ENCODE measurements at regions not wholly inside any gene's neighbourhood (a gene's known extent, or its start where the extent isn't known, plus 50 kb on each side); places are given as distances from the start of the nearest gene placed in this dataset.

- Histone ChIP-seq H3K27ac (ENCODE audit: low read length) (no peak overlapping the region), H3K4me3 (ENCODE audit: low read depth in 1 of 2, low read length in 2 of 2) (no peak overlapping the region), H2AFZ (ENCODE audit: low read depth, low read length) (no peak overlapping the region), H4K20me1 (ENCODE audit: insufficient read depth, low read length) (no peaks in the 10 kb centered on the region), H3K36me3 (ENCODE audit: insufficient read depth, low read length) (no peaks in the 10 kb centered on the region), H3K27me3 (ENCODE audit: insufficient read depth, low read length, poor library complexity) (no peaks in the 10 kb centered on the region), H3K4me2 (ENCODE audit: insufficient read depth, low read length) (no peak overlapping the region), H3K79me2 (ENCODE audit: insufficient read depth, low read length) (no peaks in the 10 kb centered on the region), H3K4me1 (ENCODE audit: insufficient read depth, low read length) (no peaks in the 10 kb centered on the region), H3K9me3 (ENCODE audit: insufficient read depth, low read length, severe bottlenecking) (no peaks in the 10 kb centered on the region), H3K9ac (ENCODE audit: low read depth, low read length) (no peak overlapping the region)
- DNase-seq (no peak), ATAC-seq (ENCODE audit: insufficient read depth, low read depth) (no peak)
- TF ChIP-seq EZH2 (IDR thresholded peaks at IDR 0.05; ENCODE audit: borderline replicate concordance, low read depth, low read length, severe bottlenecking) (no peak), CTCF (IDR thresholded peaks at IDR 0.05; ENCODE audit: borderline replicate concordance, extremely low read depth, low read length, poor library complexity, severe bottlenecking) (no peak)
Observed at GRCh38 chr4:110751183-110751582, 128.3 kb upstream of the PITX2 start.

DNA sequence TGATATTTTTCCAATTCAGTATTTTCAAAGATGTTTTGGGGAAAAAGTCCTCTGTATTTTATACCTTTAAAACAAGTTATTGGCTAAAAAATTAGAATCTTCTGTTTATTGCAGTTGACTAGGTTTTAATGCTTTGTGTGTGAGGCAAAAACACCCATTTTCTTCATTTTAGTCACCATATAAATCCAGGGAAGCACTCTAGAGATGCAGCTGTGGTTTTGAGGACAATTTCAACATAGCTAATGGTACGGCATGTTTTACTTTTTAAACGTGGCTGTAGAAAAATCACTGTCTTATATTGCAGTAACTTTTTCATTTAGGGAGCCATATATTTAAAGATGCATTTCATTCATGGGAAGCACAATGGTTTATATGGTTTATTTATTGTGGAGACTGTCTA lies 129.1 kb upstream of the PITX2 start:
- no peaks in the 10 kb centered on the region for H3K27me3 ChIP-seq (ENCODE audit: insufficient read depth, low read length, poor library complexity)
- DNase-seq (no peak), ATAC-seq (ENCODE audit: insufficient read depth, low read depth) (no peak)
- H3K4me2 ChIP-seq (ENCODE audit: insufficient read depth, low read length), result no peak overlapping the region
- no peaks in the 10 kb centered on the region for H3K79me2 ChIP-seq (ENCODE audit: insufficient read depth, low read length)
- H3K36me3 ChIP-seq (ENCODE audit: insufficient read depth, low read length), result no peaks in the 10 kb centered on the region
- no peak overlapping the region for H3K9ac ChIP-seq (ENCODE audit: low read depth, low read length)
- H4K20me1 ChIP-seq (ENCODE audit: insufficient read depth, low read length), result no peaks in the 10 kb centered on the region
- H3K9me3 ChIP-seq (ENCODE audit: insufficient read depth, low read length, severe bottlenecking), result no peaks in the 10 kb centered on the region
- TF ChIP-seq CTCF (IDR thresholded peaks at IDR 0.05; ENCODE audit: borderline replicate concordance, extremely low read depth, low read length, poor library complexity, severe bottlenecking), result no peak
- TF ChIP-seq EZH2 (IDR thresholded peaks at IDR 0.05; ENCODE audit: borderline replicate concordance, low read depth, low read length, severe bottlenecking), result no peak
- H2AFZ ChIP-seq (ENCODE audit: low read depth, low read length), result no peak overlapping the region
- H3K4me1 ChIP-seq (ENCODE audit: insufficient read depth, low read length), result no peaks in the 10 kb centered on the region
- no peak overlapping the region for H3K4me3 ChIP-seq (ENCODE audit: low read depth in 1 of 2, low read length in 2 of 2)
- no peak overlapping the region for H3K27ac ChIP-seq (ENCODE audit: low read length)

- no peak overlapping the region for H3K4me2 ChIP-seq (ENCODE audit: insufficient read depth, low read length)
- H3K9ac ChIP-seq (ENCODE audit: low read depth, low read length), result no peak overlapping the region
- no peaks in the 10 kb centered on the region for H3K9me3 ChIP-seq (ENCODE audit: insufficient read depth, low read length, severe bottlenecking)
- H3K36me3 ChIP-seq (ENCODE audit: insufficient read depth, low read length), result no peaks in the 10 kb centered on the region
- H3K27ac ChIP-seq (ENCODE audit: low read length), result no peak overlapping the region
- no peaks in the 10 kb centered on the region for H3K4me1 ChIP-seq (ENCODE audit: insufficient read depth, low read length)
- H3K27me3 ChIP-seq (ENCODE audit: insufficient read depth, low read length, poor library complexity), result no peaks in the 10 kb centered on the region
- TF ChIP-seq CTCF (IDR thresholded peaks at IDR 0.05; ENCODE audit: borderline replicate concordance, extremely low read depth, low read length, poor library complexity, severe bottlenecking), result no peak
- TF ChIP-seq EZH2 (IDR thresholded peaks at IDR 0.05; ENCODE audit: borderline replicate concordance, low read depth, low read length, severe bottlenecking), result no peak
- ATAC-seq (ENCODE audit: insufficient read depth, low read depth) (no peak), DNase-seq (no peak)
- H3K4me3 ChIP-seq (ENCODE audit: low read depth in 1 of 2, low read length in 2 of 2), result no peak overlapping the region
- H4K20me1 ChIP-seq (ENCODE audit: insufficient read depth, low read length), result no peaks in the 10 kb centered on the region
- no peaks in the 10 kb centered on the region for H3K79me2 ChIP-seq (ENCODE audit: insufficient read depth, low read length)
- H2AFZ ChIP-seq (ENCODE audit: low read depth, low read length), result no peak overlapping the region
Observed at GRCh38 chr4:110753466-110753865, 130.6 kb upstream of the PITX2 start.

DNA sequence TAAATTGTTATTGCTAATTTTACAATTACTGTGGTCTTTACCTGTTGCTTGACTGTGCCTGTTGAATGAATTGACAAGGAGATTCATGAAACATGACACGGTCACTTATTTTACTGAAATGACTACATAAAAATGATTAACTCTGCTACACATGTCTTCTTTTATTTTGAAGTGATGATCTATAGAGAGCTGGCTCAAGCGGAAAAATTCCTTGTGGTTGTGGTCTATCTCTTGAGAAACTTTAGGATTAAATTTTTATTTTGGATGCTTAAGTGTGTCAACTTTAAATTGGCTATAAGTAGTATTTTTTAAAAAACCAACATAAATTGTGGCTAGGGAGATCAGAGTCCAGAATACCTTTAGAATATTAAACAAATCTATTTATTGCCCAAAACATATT lies 131.8 kb upstream of the PITX2 start:
- no peaks in the 10 kb centered on the region for H3K79me2 ChIP-seq (ENCODE audit: insufficient read depth, low read length)
- no peaks in the 10 kb centered on the region for H3K36me3 ChIP-seq (ENCODE audit: insufficient read depth, low read length)
- no peak overlapping the region for H3K4me2 ChIP-seq (ENCODE audit: insufficient read depth, low read length)
- TF ChIP-seq EZH2 (IDR thresholded peaks at IDR 0.05; ENCODE audit: borderline replicate concordance, low read depth, low read length, severe bottlenecking) (no peak), CTCF (IDR thresholded peaks at IDR 0.05; ENCODE audit: borderline replicate concordance, extremely low read depth, low read length, poor library complexity, severe bottlenecking) (no peak)
- H2AFZ ChIP-seq (ENCODE audit: low read depth, low read length), result no peak overlapping the region
- H4K20me1 ChIP-seq (ENCODE audit: insufficient read depth, low read length), result no peaks in the 10 kb centered on the region
- DNase-seq (no peak), ATAC-seq (ENCODE audit: insufficient read depth, low read depth) (no peak)
- H3K4me3 ChIP-seq (ENCODE audit: low read depth in 1 of 2, low read length in 2 of 2), result no peak overlapping the region
- H3K27me3 ChIP-seq (ENCODE audit: insufficient read depth, low read length, poor library complexity), result no peaks in the 10 kb centered on the region
- H3K9me3 ChIP-seq (ENCODE audit: insufficient read depth, low read length, severe bottlenecking), result no peaks in the 10 kb centered on the region
- H3K9ac ChIP-seq (ENCODE audit: low read depth, low read length), result no peak overlapping the region
- H3K4me1 ChIP-seq (ENCODE audit: insufficient read depth, low read length), result no peaks in the 10 kb centered on the region
- H3K27ac ChIP-seq (ENCODE audit: low read length), result no peak overlapping the region

Data from DND-41 (cell line).